Pons (tissue), 1 donor: ENCODE measurements at regions not wholly inside any gene's neighbourhood (a gene's known extent, or its start where the extent isn't known, plus 50 kb on each side); places are given as distances from the start of the nearest gene placed in this dataset.

ENCODE experiments used
- DNase-seq: peaks from one replicate; pipeline ENCODE4 v3.0.0-alpha.2; 2016; ENCODE audit warnings: low spot score

DNA sequence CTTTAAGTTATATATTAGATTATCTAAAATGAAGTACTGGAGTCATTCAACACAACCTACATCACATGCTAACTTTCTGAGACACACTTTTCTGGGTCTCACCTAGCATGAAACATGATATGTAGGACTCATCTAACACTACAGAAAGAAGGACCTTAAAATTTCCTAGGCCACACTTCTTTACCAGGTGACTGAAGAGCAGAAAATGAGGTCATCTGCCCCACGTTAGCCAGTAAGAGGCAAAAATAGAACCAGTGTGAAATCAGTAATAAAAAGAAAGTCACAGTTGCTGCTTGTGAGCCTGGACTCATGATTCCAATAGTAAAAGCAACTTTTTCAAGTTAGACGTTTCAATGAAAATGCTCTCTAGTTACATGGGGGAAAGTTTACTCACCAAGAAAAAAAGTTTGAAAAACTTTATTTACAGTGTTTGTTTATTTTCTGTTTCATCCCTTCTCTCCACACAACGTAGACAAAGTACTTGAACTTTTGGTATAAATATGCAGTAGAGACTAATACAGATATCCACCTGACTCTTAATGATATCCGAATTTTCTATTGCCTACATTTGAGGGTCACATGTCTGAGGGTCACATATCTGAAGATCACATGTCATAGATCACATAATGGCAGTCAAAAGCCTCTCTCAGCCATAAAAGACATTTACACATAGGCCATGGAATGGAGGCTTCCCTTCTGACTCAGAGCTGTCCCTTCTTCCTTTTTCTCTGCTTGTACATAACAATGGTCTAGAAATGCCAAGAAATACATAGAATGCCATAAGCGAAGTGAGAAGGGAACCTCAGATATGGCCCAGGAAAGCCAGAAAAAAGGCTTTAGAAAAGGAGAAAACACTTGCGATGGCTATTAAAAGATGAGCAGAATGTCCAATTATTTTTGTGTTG lies 362.9 kb downstream of the ZEB2 start:
- DNase-seq = no peak

GRCh38 chr2:144154205-144154604 lies 365.7 kb downstream of the ZEB2 start:
- DNase-seq = no peak

- DNase-seq = peak; percentile 30
Observed at GRCh38 chr2:144152817-144153271, 367.1 kb downstream of the ZEB2 start.

DNA sequence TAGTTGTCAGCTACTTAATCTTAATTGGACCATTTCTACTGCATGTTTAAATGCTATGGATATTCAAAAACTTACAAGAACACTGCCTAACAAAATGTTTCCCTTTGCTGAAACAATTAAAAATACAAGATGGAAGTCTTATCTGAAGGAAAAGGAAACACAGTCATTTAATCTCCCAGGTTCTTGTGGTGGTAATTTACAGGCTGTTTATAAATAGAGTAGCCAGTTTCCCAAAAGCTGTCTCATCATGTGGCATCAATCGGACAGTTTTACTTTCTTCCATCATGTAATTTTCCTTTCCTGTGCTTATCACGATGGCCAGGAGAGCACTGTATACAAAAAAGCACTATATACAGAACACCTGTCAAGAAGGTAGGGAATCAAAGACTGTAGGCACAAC lies 368.1 kb downstream of the ZEB2 start:
- no peak for DNase-seq

- no peak for DNase-seq
Observed at GRCh38 chr2:144151405-144151804, 368.5 kb downstream of the ZEB2 start.

DNA sequence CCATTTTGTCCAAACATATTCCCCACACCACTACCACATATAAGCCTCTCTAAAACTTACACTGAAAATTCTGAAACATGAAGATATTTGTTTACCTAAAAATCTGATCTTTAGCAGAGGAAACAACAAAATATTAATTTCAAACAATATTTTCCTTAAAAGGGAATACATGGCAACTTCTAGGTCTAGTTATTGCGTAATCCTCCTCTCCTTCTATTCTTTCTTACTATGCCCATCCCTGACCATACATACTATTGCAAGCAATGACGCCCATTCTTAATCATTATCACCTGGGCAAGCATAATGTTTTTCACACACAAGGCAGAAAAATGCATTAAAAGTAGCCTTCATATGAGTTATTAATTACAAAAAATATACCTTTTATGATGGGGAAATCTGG lies 372.6 kb downstream of the ZEB2 start:
- no peak for DNase-seq

- no peak for DNase-seq
Observed at GRCh38 chr2:144146876-144147275, 373.0 kb downstream of the ZEB2 start.

DNA sequence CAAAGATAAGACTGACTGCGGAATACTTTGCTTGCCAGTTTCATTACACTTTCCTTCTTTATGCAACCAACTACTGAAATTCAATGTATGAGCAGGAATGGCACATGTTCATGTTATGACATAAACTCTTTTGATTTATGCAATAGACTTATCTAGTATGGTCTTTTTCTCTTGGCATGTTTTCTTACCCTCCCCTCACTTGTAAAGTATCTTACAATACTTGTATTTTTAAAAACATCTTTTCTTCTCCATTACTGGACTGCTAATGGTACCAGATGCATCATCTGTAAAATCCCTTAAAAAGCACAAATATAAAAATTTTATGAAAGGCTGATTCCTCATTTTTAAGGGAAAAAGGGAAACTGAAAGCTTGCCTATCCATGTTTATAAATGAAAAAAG lies 373.8 kb downstream of the ZEB2 start:
- no peak for DNase-seq

DNA sequence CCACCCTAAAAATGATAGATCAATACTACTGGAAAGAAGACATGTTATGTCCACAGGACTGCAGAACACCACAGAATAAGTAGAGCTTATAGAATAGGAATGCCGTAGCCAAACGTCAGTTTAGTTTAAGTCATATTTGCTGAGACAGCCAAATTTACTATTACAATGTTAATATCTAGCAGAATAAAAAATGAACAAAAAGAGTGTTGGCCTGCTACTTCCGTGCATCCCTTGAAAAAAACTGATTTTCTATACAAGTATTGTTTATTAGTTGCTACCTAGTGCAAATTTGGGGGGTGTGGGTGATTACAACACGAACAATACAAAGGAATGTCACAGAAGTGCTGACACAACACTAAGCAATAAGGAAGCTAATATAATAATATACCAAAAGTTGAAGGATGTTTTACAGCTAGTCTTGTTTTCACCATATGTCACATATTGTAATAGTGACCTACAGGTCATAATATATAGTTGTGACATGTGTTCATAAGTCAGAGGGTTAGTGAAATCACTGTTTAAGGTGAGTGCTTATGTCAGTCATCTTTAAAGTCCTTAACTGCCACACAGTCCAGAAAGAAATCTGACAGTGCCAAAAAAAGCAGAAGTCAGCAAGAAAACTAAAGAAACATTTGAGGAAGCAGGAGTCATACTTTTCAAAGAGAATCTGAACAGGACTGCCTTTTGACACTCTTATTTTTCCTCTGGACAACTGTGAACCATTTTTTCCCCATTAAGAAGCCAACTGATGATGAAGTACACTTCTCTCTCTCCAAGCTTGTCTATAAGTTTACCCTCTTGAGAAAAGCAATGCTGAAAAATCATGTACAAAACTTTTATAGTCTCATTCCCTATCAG lies 376.4 kb downstream of the ZEB2 start:
- DNase-seq = peak; percentile 75

- no peak for DNase-seq
Observed at GRCh38 chr2:144140891-144141290, 379.0 kb downstream of the ZEB2 start.

DNA sequence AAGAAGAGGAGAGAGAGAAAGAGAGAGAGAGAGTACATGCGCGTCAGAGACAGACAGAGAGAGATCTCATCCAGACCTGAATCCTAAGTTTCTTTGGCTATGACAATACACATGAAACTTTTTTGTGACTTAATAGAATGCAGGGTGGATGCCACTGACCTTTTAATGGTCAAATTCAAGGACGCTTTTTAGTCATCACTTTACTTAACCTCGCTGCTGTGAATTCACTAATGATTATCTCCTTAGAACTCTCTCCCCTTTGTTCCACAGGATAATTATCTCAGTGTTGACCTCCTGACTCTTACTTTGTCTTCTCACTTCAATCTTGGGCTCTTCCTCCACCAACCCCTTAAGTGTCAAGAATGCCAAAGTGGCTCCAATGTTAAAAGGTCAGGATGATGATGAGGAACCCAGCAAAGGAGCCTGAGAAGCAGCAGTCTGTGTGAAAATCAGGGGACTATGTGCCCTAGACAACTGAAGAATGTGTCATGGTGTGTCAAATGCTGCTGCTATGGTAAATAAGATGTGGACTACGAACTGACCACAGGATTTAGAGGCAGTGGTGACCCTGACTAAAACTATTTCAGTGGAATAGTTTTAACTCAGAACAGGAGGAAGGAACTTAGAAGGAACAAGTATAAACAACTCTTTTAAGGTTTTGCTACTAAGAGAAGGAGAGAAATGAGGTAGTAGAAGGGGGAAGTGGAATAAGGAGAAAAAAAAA lies 382.1 kb downstream of the ZEB2 start:
- peak; percentile 31 for DNase-seq

DNA sequence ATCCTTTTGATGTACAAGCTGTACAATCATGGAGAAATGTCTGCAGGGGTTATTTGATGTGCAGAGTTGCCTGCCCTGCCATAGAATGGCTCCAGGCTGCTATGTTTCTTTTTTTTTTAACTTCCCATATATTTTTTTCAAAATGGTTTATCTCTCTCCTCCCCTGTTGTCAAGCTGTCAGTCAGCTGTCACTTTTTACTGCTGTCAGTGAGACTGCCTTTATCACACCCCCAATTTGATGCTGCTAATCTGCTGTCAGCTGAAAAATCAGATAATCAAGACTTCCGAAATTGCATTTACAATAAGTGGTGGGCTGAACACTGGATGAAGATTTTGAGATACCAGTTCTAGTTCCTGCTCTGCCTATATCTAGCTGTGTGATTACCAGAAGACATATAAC lies 382.6 kb downstream of the ZEB2 start:
- DNase-seq = no peak

GRCh38 chr2:144136297-144137010 lies 383.5 kb downstream of the ZEB2 start:
- no peak for DNase-seq

GRCh38 chr2:144133936-144134665 lies 385.8 kb downstream of the ZEB2 start:
- no peak for DNase-seq

- no peak for DNase-seq
Observed at GRCh38 chr2:144132357-144132756, 387.6 kb downstream of the ZEB2 start.

DNA sequence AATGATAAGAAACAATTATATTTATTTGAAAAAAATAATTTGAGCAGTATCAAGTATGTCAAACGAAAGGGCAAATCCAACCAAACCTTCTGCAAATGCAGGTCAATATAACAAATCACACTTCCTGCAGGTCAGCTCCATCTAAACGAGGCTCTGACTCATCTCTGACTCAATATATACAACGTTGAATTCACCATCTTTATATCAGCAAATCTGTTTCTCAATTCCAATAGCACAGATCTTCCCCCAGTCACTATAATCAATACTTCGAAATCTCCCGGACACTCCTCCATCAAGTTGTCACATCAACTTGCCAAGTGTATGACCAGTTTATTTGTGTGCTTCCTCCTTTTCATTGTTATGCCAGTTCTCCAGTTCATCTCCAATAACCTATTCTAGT lies 388.9 kb downstream of the ZEB2 start:
- no peak for DNase-seq

GRCh38 chr2:144130551-144130950 lies 389.4 kb downstream of the ZEB2 start:
- DNase-seq = no peak

DNA sequence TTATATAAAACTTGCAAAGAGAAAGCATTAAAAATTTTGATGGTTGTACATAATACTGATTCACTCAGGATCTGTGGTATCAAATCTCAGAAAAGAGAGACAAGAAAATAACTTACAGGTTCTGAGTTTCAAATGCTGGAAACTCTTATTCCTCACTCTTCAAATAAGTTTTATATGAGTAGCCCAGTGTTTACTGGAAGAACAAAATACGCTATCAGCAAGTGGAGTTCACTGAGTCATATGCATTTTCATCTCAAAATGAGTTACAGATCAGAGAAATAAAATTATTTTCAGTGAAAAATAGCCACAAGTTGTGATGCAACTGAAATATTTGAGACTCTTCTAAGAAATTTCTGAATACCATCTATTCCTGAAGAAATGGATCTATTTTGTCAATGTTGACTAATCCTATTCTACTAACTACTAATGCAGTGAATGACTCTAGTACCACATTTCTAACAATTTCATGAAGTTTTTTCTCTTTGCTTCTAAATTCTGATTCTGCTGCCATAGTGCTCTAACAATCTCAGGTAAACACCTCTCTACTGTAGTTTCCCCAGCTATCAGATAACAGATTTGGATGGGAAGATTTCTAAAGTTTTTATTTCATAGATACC lies 391.7 kb downstream of the ZEB2 start:
- DNase-seq = no peak

GRCh38 chr2:144127693-144128092 lies 392.2 kb downstream of the ZEB2 start:
- DNase-seq = no peak

- no peak for DNase-seq
Observed at GRCh38 chr2:144126302-144126701, 393.6 kb downstream of the ZEB2 start.
